Fibroblast of the aortic adventitia (primary cell): ENCODE measurements at regions not wholly inside any gene's neighbourhood (a gene's known extent, or its start where the extent isn't known, plus 50 kb on each side); places are given as distances from the start of the nearest gene placed in this dataset.

Experiments
- DNase-seq: peaks from one replicate; pipeline ENCODE4 v3.0.0-alpha.2; 2010; ENCODE audit warnings: low read depth
- H3K4me3 ChIP-seq: 2 replicates; pipeline ENCODE4 v1.5.1; 2011; ENCODE audit warnings: low read depth, mild to moderate bottlenecking, control low read depth, low read length, moderate library complexity
- TF ChIP-seq, protein P1 (sequence below): IDR thresholded peaks from 2 replicates; pipeline ENCODE4 v1.5.1; 2011; ENCODE audit warnings: mild to moderate bottlenecking, low read length, control low read depth, inconsistent platforms; ENCODE audit not compliant: insufficient read depth

GRCh38 chr6:90346729-90347128 lies 50.1 kb upstream of the BACH2 start:
- no peak for DNase-seq
- no peak overlapping the region for H3K4me3 ChIP-seq
- TF ChIP-seq, protein P1, sequence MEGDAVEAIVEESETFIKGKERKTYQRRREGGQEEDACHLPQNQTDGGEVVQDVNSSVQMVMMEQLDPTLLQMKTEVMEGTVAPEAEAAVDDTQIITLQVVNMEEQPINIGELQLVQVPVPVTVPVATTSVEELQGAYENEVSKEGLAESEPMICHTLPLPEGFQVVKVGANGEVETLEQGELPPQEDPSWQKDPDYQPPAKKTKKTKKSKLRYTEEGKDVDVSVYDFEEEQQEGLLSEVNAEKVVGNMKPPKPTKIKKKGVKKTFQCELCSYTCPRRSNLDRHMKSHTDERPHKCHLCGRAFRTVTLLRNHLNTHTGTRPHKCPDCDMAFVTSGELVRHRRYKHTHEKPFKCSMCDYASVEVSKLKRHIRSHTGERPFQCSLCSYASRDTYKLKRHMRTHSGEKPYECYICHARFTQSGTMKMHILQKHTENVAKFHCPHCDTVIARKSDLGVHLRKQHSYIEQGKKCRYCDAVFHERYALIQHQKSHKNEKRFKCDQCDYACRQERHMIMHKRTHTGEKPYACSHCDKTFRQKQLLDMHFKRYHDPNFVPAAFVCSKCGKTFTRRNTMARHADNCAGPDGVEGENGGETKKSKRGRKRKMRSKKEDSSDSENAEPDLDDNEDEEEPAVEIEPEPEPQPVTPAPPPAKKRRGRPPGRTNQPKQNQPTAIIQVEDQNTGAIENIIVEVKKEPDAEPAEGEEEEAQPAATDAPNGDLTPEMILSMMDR, result no peak
